H54 (cell line): ENCODE measurements at regions not wholly inside any gene's neighbourhood (a gene's known extent, or its start where the extent isn't known, plus 50 kb on each side); places are given as distances from the start of the nearest gene placed in this dataset.

Source experiments
- DNase-seq: peaks from one replicate; pipeline ENCODE4 v3.0.0; 2011; ENCODE audit warnings: low spot score, mixed read lengths; ENCODE audit not compliant: insufficient read length
- FAIRE-seq: peaks from 3 replicates; lab custom pipeline; 2011; peaks lifted over from hg19 to GRCh38; lab: Jason Lieb, UNC
- POLR2A ChIP-seq: IDR thresholded peaks from 2 replicates; pipeline ENCODE4 v1.6.1; 2011; ENCODE audit warnings: low read depth, mild to moderate bottlenecking, low read length

DNA sequence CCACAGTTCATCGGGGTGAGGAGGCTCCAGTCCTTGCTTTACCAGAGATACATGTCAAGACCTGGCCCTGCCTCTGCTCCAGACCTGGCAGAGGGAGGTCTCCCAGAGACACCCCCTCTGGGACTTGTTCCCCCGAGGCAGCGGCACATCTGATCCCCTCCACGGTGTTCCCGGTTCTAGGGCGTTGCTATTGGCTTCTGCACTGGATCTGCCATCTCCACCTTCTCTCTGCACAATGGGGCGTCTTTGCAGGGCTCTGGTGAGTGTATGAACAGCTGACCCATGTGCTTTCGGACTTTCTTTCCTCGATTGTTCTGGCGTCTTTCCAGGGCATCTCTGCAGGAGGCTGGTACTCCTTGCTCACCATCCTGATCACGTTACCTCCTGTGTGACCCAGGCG is 930.4 kb downstream of the TBC1D22A start:
- DNase-seq (no peak), FAIRE-seq (no peak)
- no peak for TF ChIP-seq POLR2A

GRCh38 chr22:47691152-47691895 is 928.9 kb downstream of the TBC1D22A start:
- no peak for TF ChIP-seq POLR2A
- FAIRE-seq (no peak), DNase-seq (no peak)

DNA sequence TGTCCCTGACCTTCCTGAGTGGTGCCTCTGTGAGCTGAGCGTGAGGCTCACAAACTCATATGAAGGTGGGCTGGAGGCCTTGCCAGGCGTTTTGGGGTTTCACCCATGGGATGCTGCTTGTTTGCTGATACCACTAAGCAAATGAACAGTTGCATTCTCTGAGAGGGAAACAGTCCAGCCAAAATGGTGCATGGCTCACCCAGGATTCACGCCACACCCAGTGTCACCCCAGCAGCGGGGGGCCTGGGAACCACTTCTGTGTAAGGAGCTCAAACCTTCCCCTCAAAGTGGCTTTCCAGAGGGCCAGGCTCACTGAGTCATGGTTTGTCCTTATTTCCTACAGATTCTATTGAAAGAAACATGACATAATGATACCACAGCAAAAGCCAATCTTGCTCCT is 928.1 kb downstream of the TBC1D22A start:
- no peak for TF ChIP-seq POLR2A
- no peak for DNase-seq
- FAIRE-seq: no peak

DNA sequence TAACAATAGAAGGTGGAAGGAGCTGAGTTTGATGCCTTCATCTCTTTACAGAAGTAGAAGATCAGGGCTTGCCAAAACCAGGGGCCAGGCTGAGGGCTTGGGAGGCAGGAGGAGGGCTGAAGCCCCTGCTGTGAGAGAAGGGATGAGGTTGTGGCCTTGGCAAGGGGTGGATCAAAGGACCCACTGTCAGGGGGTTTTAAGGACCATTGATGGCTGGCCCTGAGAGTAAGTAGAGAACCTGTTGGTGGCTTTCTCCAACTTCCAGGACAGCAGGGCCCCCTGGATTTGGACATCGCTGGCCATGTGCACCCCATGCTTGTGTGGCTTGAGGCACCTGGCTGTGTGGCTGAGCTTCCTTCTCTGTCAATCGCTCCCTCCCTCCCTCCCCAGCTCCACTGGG is 927.7 kb downstream of the TBC1D22A start:
- no peak for TF ChIP-seq POLR2A
- no peak for FAIRE-seq

DNA sequence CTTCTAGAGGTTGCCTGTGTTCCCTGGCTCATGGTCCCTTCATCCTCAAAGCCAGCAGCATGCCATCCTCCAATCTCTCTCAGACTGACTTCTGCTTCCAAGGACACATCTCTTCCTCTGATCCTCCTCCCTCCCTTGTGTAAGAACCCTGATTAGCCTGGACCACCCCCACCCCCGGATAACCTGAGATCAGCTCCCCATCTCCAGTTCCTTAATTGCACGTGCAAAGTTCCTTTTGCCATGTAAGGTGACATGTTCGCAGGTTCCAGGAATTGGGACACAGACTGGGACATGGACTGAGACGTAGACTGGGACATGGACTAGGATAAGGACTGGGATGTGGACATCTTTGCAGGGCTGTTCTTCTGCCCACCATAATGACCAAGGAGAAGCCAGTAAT is 925.3 kb downstream of the TBC1D22A start:
- DNase-seq: no peak
- no peak for TF ChIP-seq POLR2A

More for the DNA sequence above, 927.7 kb downstream of the TBC1D22A start:
- DNase-seq: no peak

GRCh38 chr22:47687346-47687655 is 924.9 kb downstream of the TBC1D22A start:
- DNase-seq (no peak), FAIRE-seq (no peak)

More for the DNA sequence above, 925.3 kb downstream of the TBC1D22A start:
- no peak for FAIRE-seq

DNA sequence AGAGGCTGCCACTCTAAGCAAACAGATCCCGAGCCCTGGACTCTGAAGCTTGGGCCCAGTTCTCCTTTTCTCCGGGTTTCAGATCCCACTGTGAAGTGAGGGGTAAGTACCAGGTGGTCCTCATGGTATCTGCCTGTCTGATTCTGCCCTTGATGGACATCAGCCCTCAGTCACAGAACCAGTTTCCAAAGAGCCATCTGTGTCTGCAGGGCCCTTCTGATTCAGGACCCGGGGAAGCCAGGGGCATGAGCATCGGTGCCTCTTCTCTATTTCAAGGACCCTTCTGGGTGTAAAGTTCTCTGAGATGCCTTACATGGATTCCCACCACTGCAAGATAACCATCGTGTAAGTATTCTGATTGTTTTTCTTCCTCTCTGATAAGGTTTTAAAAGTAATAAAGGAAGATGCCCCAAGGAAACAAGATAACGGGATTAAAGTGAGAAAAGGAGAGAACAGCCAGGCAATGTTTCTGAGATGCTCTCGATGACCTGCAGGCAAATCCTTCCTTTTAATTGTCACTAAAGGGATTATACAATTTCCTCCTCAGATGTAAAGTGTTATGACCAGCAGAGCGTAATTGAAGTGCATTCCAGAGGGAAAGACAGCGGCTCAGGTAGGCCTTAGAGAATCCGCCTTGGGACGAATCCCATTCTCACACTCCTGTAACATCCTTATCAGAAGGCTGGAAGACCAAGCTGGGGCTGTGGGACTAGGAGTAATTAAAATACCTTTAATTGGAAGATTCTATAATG is 924.3 kb downstream of the TBC1D22A start:
- FAIRE-seq (no peak), DNase-seq (no peak)
- TF ChIP-seq POLR2A: no peak

More at GRCh38 chr22:47687346-47687655, 924.9 kb downstream of the TBC1D22A start:
- TF ChIP-seq POLR2A: no peak

DNA sequence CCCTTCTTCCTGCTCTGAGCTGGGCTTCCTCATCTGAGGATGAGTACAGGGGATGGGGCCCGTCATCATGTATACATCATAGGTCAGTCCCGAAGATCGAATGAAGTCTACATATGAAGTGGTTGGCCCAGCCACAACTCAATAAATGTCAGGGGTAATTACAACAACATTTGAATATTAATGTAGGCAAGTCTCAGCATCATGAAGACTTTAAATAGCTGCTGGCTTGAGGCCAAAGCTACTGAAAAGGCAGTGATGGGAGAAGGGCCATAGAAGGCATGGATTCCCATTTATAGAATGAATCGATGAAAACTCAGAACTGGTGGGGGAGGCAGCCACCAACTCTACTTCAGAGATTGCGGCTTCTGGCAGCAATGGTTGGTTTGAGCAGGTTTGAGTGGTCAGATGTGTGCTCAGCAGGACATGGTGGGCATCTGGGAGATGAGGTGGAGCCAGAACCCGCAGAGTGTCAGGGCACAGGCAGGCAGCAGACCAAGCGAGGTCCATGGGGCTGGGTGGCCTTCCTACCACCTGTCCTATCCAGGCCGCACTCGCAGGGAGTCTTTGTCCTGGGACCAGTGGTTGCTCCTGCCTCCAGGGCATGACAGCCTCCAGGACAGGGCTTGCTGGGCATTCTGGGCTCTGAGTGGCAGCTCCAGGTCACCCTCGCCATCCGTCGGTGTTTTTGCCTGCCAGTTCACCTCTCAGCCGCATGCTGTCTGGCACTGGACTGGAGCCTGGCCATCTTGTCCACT is 919.1 kb downstream of the TBC1D22A start:
- no peak for TF ChIP-seq POLR2A
- FAIRE-seq (no peak), DNase-seq (no peak)

DNA sequence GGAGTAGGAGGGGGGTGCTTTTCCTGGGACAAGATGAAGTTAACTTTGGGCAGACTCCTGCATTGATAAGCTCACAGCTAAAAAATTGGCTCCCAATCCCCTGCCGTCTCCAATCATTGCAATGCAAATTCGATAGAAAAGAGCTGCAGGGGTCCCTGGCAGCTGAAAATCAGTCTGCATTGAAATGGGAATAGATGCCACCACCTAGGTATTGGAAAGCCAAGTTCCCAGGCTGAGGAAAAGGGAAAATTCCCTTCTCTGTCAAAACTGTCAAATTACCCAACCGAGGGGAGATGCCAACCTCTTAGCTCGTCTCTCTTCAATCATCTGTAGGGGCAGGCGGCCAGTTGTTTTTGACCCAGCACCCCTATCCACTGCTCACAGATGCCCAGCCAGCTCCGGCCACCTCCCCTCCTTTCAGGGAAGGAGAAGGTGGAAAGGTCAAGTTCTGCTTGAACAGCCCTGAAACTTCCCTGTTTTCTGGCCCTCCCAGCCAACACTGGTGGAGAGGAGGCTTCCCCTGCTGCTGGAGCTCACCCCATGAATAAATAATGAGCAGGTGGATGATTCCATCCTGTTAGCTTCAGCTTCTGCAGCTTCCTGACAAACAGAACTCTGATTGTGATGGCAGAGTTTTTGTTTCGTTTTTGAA is 916.3 kb downstream of the TBC1D22A start:
- DNase-seq: no peak
- no peak for TF ChIP-seq POLR2A
- no peak for FAIRE-seq

GRCh38 chr22:47678048-47678447 is 915.6 kb downstream of the TBC1D22A start:
- DNase-seq (no peak), FAIRE-seq (no peak)
- no peak for TF ChIP-seq POLR2A

- DNase-seq (no peak), FAIRE-seq (no peak)
- no peak for TF ChIP-seq POLR2A
Observed at GRCh38 chr22:47676685-47677084, 914.2 kb downstream of the TBC1D22A start.

DNA sequence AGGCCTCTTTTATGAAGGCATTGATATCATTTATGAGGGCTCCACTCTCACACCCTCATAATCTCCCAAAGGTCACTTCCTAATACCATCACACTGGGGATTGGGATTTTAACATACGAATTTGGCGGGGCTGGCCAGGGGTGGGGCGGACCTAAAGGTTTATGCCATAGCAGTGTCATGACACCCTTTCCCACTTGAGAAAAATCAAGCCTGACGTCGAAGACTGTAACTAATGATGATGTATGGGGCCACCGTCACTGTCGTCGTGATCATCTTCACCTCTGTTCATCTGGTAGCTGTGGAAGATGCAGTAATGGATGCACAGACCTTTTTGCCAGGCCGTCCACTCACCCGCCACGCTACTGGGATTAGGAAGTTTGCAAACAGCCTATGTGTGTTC is 912.1 kb downstream of the TBC1D22A start:
- FAIRE-seq (no peak), DNase-seq (no peak)
- TF ChIP-seq POLR2A: no peak

DNA sequence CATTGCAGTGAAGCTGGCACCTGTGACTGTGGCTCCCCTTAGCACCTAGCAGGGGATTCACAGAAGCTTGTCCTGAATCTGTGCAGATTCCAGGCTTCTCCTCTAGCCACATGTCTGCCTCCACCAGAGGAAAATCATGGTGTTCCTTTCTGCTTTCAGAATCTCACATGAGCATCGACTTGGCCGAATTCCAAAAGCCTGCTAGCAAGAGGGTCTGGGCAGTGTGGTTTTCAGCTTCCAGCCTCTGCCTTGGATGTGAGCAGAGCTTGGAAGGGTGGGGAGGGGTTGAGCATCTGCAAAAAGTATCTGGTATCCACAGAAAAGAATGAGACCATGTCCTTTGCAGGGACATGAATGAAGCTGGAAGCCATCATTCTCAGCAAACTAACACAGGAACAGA is 911.1 kb downstream of the TBC1D22A start:
- TF ChIP-seq POLR2A: no peak
- FAIRE-seq: no peak
- no peak for DNase-seq

GRCh38 chr22:47672526-47672925 is 910.1 kb downstream of the TBC1D22A start:
- no peak for FAIRE-seq
- no peak for TF ChIP-seq POLR2A
- no peak for DNase-seq
